NT2/D1 (cell line): ENCODE measurements at regions not wholly inside any gene's neighbourhood (a gene's known extent, or its start where the extent isn't known, plus 50 kb on each side); places are given as distances from the start of the nearest gene placed in this dataset.
"Not testable (repeated sequence)": the region's sequence is repeated elsewhere in the genome, so short reads cannot be mapped to it uniquely, and the experiment has no call there.

Experiments used
- DNase-seq: peaks from one replicate; pipeline ENCODE4 v3.0.0-alpha.2; 2011; ENCODE audit warnings: low read depth, low spot score
- H3K27me3 ChIP-seq: 2 replicates; pipeline ENCODE4 v1.6.0; 2011; ENCODE audit warnings: mild to moderate bottlenecking; ENCODE audit not compliant: insufficient read length, insufficient read depth
- H3K36me3 ChIP-seq: 2 replicates; pipeline ENCODE4 v1.6.1; 2011; ENCODE audit warnings: mild to moderate bottlenecking, low read length, mixed read lengths; ENCODE audit not compliant: insufficient read depth, insufficient read length
- H3K4me1 ChIP-seq: 2 replicates; pipeline ENCODE4 v1.5.1; 2011; ENCODE audit not compliant: insufficient read depth, insufficient read length
- H3K4me3 ChIP-seq: 2 replicates; pipeline ENCODE4 v1.5.1; 2011; ENCODE audit warnings: low read depth; ENCODE audit not compliant: insufficient read length
- H3K9ac ChIP-seq: 2 replicates; pipeline ENCODE4 v1.6.0; 2011; ENCODE audit warnings: low read depth; ENCODE audit not compliant: insufficient read length
- H3K9me3 ChIP-seq: 2 replicates; pipeline ENCODE4 v1.5.1; 2011; ENCODE audit warnings: mild to moderate bottlenecking, low read length; ENCODE audit not compliant: insufficient read depth
- SUZ12 ChIP-seq: IDR thresholded peaks from 2 replicates; pipeline ENCODE4 v1.6.1; 2011; ENCODE audit not compliant: insufficient read length, insufficient read depth; ENCODE audit errors: extremely low read depth
- YY1 ChIP-seq: IDR thresholded peaks from 2 replicates; pipeline ENCODE4 v1.6.1; 2011; ENCODE audit not compliant: insufficient read length, insufficient read depth
- ZNF274 ChIP-seq: IDR thresholded peaks from 2 replicates; pipeline ENCODE4 v1.6.1; 2011; ENCODE audit warnings: mild to moderate bottlenecking, low read depth, low read length

- H3K4me1 ChIP-seq, result no peaks in the 10 kb centered on the region
- TF ChIP-seq YY1 (no peak), ZNF274 (no peak), SUZ12 (no peak)
Measured at GRCh38 chr2:52264488-52264887, 1232.6 kb upstream of the NRXN1 start.

GRCh38 chr2:52260904-52261303, 1229.0 kb upstream of the NRXN1 start:
- H3K27me3 ChIP-seq, result no peaks in the 10 kb centered on the region
- H3K9me3 ChIP-seq, result 0 out of 2 replicates have a peak, but pooled peaks cover under 1% of the 10 kb centered on the region
- no peak overlapping the region for H3K9ac ChIP-seq
- no peak for DNase-seq
- no peak overlapping the region for H3K4me3 ChIP-seq
- TF ChIP-seq ZNF274 (no peak), SUZ12 (no peak), YY1 (no peak)
- no peaks in the 10 kb centered on the region for H3K36me3 ChIP-seq
- no peaks in the 10 kb centered on the region for H3K4me1 ChIP-seq

More at GRCh38 chr2:52264488-52264887, 1232.6 kb upstream of the NRXN1 start:
- DNase-seq, result no peak
- no peaks in the 10 kb centered on the region for H3K27me3 ChIP-seq
- no peak overlapping the region for H3K4me3 ChIP-seq
- no peaks in the 10 kb centered on the region for H3K36me3 ChIP-seq
- H3K9ac ChIP-seq, result no peak overlapping the region
- no peaks in the 10 kb centered on the region for H3K9me3 ChIP-seq

- not testable (repeated sequence) for DNase-seq, H3K4me3 ChIP-seq, H3K27me3 ChIP-seq, H3K9ac ChIP-seq, H3K36me3 ChIP-seq, H3K4me1 ChIP-seq
- H3K9me3 ChIP-seq, result peaks cover 11% of the 10 kb centered on the region; the same call in 1 of the 2 replicates
Measured at GRCh38 chr2:52258967-52259366, 1227.0 kb upstream of the NRXN1 start.

GRCh38 chr2:52258038-52258437, 1226.1 kb upstream of the NRXN1 start:
- no peaks in the 10 kb centered on the region for H3K4me1 ChIP-seq
- H3K9ac ChIP-seq, result no peak overlapping the region
- H3K27me3 ChIP-seq, result no peaks in the 10 kb centered on the region
- H3K4me3 ChIP-seq, result no peak overlapping the region
- TF ChIP-seq YY1 (no peak), ZNF274 (no peak), SUZ12 (no peak)
- peaks cover 11% of the 10 kb centered on the region; the same call in 1 of the 2 replicates for H3K9me3 ChIP-seq
- no peaks in the 10 kb centered on the region for H3K36me3 ChIP-seq
- DNase-seq, result no peak

- peaks cover 11% of the 10 kb centered on the region; the same call in 1 of the 2 replicates for H3K9me3 ChIP-seq
Measured at GRCh38 chr2:52253416-52253980, 1221.6 kb upstream of the NRXN1 start.

GRCh38 chr2:52238782-52239181, 1206.8 kb upstream of the NRXN1 start:
- H3K4me1 ChIP-seq, result no peaks in the 10 kb centered on the region
- H3K27me3 ChIP-seq, result no peaks in the 10 kb centered on the region
- no peak for DNase-seq
- H3K4me3 ChIP-seq, result no peak overlapping the region
- H3K9ac ChIP-seq, result no peak overlapping the region
- H3K36me3 ChIP-seq, result no peaks in the 10 kb centered on the region
- H3K9me3 ChIP-seq, result no peaks in the 10 kb centered on the region
- TF ChIP-seq YY1 (no peak), ZNF274 (no peak), SUZ12 (no peak)

More at GRCh38 chr2:52253416-52253980, 1221.6 kb upstream of the NRXN1 start:
- Histone ChIP-seq H3K27me3 (no peaks in the 10 kb centered on the region), H3K4me1 (no peaks in the 10 kb centered on the region), H3K4me3 (no peak overlapping the region), H3K9ac (no peak overlapping the region), H3K36me3 (no peaks in the 10 kb centered on the region)
- TF ChIP-seq YY1, result no peak
- no peak for TF ChIP-seq SUZ12
- no peak for TF ChIP-seq ZNF274
- DNase-seq, result peak; percentile 22

GRCh38 chr2:52222128-52222527, 1190.2 kb upstream of the NRXN1 start:
- no peak for DNase-seq
- no peak for TF ChIP-seq ZNF274
- TF ChIP-seq YY1, result no peak
- H3K9ac ChIP-seq, result no peak overlapping the region

More at GRCh38 chr2:52222128-52222527, 1190.2 kb upstream of the NRXN1 start:
- Histone ChIP-seq H3K4me1 (no peaks in the 10 kb centered on the region), H3K4me3 (no peak overlapping the region), H3K9me3 (no peaks in the 10 kb centered on the region), H3K27me3 (no peaks in the 10 kb centered on the region), H3K36me3 (no peaks in the 10 kb centered on the region)
